ENCODE measurements at regions not wholly inside any gene's neighbourhood (a gene's known extent, or its start where the extent isn't known, plus 50 kb on each side); places are given as distances from the start of the nearest gene placed in this dataset.

DNA sequence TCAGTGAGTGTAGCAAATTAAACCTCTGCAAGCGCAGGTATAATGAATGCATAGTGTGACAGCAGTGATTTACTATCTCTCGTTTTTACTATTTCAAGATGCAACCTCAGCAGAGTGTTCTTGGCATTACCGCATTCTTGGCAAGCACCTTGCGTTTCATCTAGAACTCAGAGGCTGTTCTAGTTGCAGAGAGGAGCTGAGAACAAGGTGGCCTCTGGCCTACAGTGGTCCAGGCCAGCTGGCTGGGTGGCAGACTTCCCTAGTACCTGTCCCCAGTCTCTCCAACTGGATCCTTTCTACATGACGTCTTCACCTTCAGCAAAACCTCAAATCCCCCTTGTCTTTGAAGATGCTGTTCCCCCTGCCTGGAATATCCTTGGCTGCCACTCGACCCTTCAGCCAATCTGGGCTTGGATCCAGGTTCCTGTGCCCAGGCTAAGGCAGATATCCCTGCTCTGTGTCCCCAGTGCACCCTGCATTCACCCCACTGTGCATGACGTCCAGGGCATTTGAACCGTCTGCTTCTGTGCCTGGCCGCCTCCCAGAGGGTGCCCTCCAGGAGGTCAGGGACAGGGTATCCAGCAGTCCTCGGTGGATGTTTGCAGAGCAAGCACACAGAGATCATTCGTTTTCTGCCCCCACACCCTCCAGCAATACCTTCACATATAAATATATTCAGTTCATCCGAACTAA, 120.4 kb upstream of the CPEB4 start:
- no peak for DNase-seq (ENCODE audit: low read depth)
- H3K4me3 ChIP-seq (ENCODE audit: control insufficient read depth, low read depth, low read length) = no peak overlapping the region
- TF ChIP-seq, protein P1, sequence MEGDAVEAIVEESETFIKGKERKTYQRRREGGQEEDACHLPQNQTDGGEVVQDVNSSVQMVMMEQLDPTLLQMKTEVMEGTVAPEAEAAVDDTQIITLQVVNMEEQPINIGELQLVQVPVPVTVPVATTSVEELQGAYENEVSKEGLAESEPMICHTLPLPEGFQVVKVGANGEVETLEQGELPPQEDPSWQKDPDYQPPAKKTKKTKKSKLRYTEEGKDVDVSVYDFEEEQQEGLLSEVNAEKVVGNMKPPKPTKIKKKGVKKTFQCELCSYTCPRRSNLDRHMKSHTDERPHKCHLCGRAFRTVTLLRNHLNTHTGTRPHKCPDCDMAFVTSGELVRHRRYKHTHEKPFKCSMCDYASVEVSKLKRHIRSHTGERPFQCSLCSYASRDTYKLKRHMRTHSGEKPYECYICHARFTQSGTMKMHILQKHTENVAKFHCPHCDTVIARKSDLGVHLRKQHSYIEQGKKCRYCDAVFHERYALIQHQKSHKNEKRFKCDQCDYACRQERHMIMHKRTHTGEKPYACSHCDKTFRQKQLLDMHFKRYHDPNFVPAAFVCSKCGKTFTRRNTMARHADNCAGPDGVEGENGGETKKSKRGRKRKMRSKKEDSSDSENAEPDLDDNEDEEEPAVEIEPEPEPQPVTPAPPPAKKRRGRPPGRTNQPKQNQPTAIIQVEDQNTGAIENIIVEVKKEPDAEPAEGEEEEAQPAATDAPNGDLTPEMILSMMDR (IDR thresholded peaks at IDR 0.05; ENCODE audit: control insufficient read depth, insufficient read depth, low read depth, low read length, missing control alignments) = no peak

DNA sequence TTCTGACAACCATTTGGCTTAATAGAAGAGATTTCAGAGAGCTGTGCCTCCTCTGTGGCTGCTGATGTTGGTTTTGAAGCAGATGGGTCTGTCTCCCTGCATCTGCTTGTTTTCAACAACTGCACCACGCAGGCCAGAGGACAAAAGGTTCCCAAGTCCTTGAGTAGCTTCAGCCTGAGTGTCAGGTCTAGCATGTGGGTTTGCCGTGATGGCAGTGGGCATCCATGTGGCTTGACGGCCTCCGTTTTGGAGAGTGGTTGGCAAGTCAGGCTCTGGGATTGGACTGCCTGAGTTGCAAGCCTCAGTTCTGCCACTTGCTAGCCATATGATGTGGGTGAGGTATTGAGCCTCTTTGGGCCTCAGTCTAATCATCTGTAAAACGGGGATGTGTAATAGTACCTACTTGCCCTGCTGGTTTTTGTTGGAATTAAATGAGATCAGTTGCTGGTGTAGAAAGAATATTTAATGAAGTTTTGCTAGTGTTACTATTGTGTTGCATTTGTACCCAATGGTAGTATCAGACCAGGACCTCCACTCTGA, 119.8 kb upstream of the CPEB4 start:
- no peak for DNase-seq (ENCODE audit: low read depth)
- TF ChIP-seq, protein P1 (IDR thresholded peaks at IDR 0.05; ENCODE audit: control insufficient read depth, insufficient read depth, low read depth, low read length, missing control alignments) = no peak
- H3K4me3 ChIP-seq (ENCODE audit: control insufficient read depth, low read depth, low read length) = no peak overlapping the region

DNA sequence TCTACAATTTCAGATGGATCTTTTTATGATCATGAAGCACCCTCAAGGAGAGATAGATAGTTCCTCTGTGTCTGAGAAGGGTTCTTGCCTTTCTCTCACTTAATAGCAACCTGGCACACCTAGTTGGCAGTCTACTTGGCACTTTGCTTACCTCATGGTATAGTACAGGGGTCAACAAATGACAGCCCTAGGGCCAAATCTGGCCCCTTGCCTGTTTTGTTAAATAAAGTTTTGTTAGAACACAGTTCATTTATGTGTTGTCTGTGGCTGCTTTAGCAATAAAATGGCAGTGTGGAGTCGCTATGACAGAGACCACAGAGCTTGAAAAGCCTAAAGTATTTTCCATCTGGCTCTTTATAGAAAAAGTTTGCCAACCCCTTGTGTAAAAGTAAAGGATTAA, 119.3 kb upstream of the CPEB4 start:
- TF ChIP-seq, protein P1 (IDR thresholded peaks at IDR 0.05; ENCODE audit: control insufficient read depth, insufficient read depth, low read depth, low read length, missing control alignments) = no peak
- H3K4me3 ChIP-seq (ENCODE audit: control insufficient read depth, low read depth, low read length) = no peak overlapping the region
- DNase-seq (ENCODE audit: low read depth) = no peak

GRCh38 chr5:173770637-173771036, 117.5 kb upstream of the CPEB4 start:
- DNase-seq (ENCODE audit: low read depth) = no peak
- H3K4me3 ChIP-seq (ENCODE audit: control insufficient read depth, low read depth, low read length) = no peak overlapping the region
- TF ChIP-seq, protein P1 (IDR thresholded peaks at IDR 0.05; ENCODE audit: control insufficient read depth, insufficient read depth, low read depth, low read length, missing control alignments) = no peak

DNA sequence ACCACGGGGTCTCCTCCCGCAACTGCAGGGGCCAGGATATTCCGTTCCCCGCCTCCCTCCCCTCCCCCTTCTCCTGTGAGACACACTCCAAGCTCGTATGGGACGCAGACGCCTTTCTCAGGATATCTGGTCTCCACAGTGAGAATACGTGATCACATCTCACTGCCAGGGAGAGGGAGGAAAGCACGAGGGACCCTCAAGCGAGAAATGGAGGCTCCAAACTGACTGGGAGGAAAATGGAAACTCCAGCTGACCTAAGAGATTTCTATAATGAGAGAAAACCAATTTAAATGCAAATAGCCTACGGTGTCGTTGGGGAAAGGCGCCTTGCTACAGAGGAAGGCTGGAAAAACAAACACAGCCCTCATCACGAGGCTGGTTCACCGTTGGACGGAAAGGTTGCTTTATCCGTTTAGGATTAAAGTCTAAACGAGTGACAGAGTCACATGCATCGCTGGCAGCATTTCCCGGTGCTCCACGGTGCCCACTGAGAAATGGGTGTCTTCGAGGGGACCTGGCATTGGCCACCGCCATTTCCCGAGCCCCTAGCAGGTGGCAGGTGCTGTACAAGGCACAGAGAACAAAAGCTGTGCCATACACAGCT, 116.9 kb upstream of the CPEB4 start:
- DNase-seq (ENCODE audit: low read depth) = no peak
- TF ChIP-seq, protein P1 (IDR thresholded peaks at IDR 0.05; ENCODE audit: control insufficient read depth, insufficient read depth, low read depth, low read length, missing control alignments) = no peak
- no peak overlapping the region for H3K4me3 ChIP-seq (ENCODE audit: control insufficient read depth, low read depth, low read length)

- no peak overlapping the region for H3K4me3 ChIP-seq (ENCODE audit: control insufficient read depth, low read depth, low read length)
- TF ChIP-seq, protein P1 (IDR thresholded peaks at IDR 0.05; ENCODE audit: control insufficient read depth, insufficient read depth, low read depth, low read length, missing control alignments) = no peak
- DNase-seq (ENCODE audit: low read depth) = no peak
Observed at GRCh38 chr5:173771725-173772383, 116.3 kb upstream of the CPEB4 start.

Measured in AG09309 (cell line).